H9 (cell line): ENCODE measurements at regions not wholly inside any gene's neighbourhood (a gene's known extent, or its start where the extent isn't known, plus 50 kb on each side); places are given as distances from the start of the nearest gene placed in this dataset.

ENCODE experiments used
- DNase-seq: peaks from one replicate; pipeline ENCODE4 v3.0.0-alpha.2; 2017
- H2AFZ ChIP-seq: one replicate; pipeline ENCODE4 v1.6.1; 2013; ENCODE audit warnings: mild to moderate bottlenecking, low read length, control low read depth, moderate library complexity
- H2AK5ac ChIP-seq: 2 replicates; pipeline ENCODE4 v1.6.1; 2013; ENCODE audit warnings: low read length, control low read depth, mixed read lengths; ENCODE audit not compliant: insufficient read length
- H2BK120ac ChIP-seq: one replicate; pipeline ENCODE4 v1.6.1; 2013; ENCODE audit warnings: low read depth, mild to moderate bottlenecking, low read length, control low read depth, inconsistent platforms; ENCODE audit not compliant: poor library complexity, severe bottlenecking
- H2BK12ac ChIP-seq: 2 replicates; pipeline ENCODE4 v1.6.1; 2013; ENCODE audit warnings: low read length, control low read depth, mixed read lengths, low read depth; ENCODE audit not compliant: insufficient read length
- H2BK15ac ChIP-seq: 2 replicates; pipeline ENCODE4 v1.6.1; 2013; ENCODE audit warnings: low read depth, low read length, control low read depth
- H2BK20ac ChIP-seq: one replicate; pipeline ENCODE4 v1.6.1; 2013; ENCODE audit warnings: low read depth, mild to moderate bottlenecking, low read length, control low read depth, inconsistent platforms; ENCODE audit not compliant: poor library complexity, severe bottlenecking
- H2BK5ac ChIP-seq: 2 replicates; pipeline ENCODE4 v1.6.1; 2013; ENCODE audit warnings: low read length, control low read depth, mixed read lengths; ENCODE audit not compliant: insufficient read length
- H3K14ac ChIP-seq: 2 replicates; pipeline ENCODE4 v1.6.1; 2013; ENCODE audit warnings: low read length, control low read depth; ENCODE audit not compliant: insufficient read depth
- H3K18ac ChIP-seq: 2 replicates; pipeline ENCODE4 v1.6.1; 2013; ENCODE audit warnings: low read depth, mild to moderate bottlenecking, mixed read lengths, low read length, control low read depth; ENCODE audit not compliant: insufficient read length
- H3K23ac ChIP-seq: 2 replicates; pipeline ENCODE4 v1.6.1; 2013; ENCODE audit warnings: low read length, control low read depth, mixed read lengths, low read depth; ENCODE audit not compliant: insufficient read length
- H3K23me2 ChIP-seq: 2 replicates; pipeline ENCODE4 v1.6.1; 2013; ENCODE audit warnings: low read depth, mild to moderate bottlenecking, mixed read lengths, low read length, control low read depth; ENCODE audit not compliant: insufficient read length, poor library complexity, severe bottlenecking
- H3K27ac ChIP-seq: 2 replicates; pipeline ENCODE4 v1.5.1; 2013; ENCODE audit warnings: low read length, control low read depth, mixed read lengths, low read depth; ENCODE audit not compliant: insufficient read length
- H3K27me3 ChIP-seq: 2 replicates; pipeline ENCODE4 v1.6.1; 2013; ENCODE audit warnings: low read length, control low read depth, inconsistent platforms; ENCODE audit not compliant: insufficient read depth
- H3K4ac ChIP-seq: 2 replicates; pipeline ENCODE4 v1.6.1; 2013; ENCODE audit warnings: low read depth, mild to moderate bottlenecking, control low read depth, inconsistent platforms, low read length, moderate library complexity
- H3K4me1 ChIP-seq: 2 replicates; pipeline ENCODE4 v1.6.1; 2013; ENCODE audit warnings: low read length, control low read depth, inconsistent platforms; ENCODE audit not compliant: insufficient read depth
- H3K4me2 ChIP-seq: 2 replicates; pipeline ENCODE4 v1.6.1; 2013; ENCODE audit warnings: low read length, control low read depth, mixed read lengths; ENCODE audit not compliant: insufficient read length, insufficient read depth
- H3K56ac ChIP-seq: 2 replicates; pipeline ENCODE4 v1.6.1; 2013; ENCODE audit warnings: low read depth, mild to moderate bottlenecking, mixed read lengths, low read length, control low read depth; ENCODE audit not compliant: insufficient read length
- H3K79me1 ChIP-seq: 2 replicates; pipeline ENCODE4 v1.6.1; 2013; ENCODE audit warnings: low read depth, mild to moderate bottlenecking, moderate library complexity, low read length, control low read depth, inconsistent platforms; ENCODE audit not compliant: insufficient read depth, poor library complexity, severe bottlenecking
- H3K79me2 ChIP-seq: 2 replicates; pipeline ENCODE4 v1.6.1; 2013; ENCODE audit warnings: low read length, control low read depth, inconsistent platforms; ENCODE audit not compliant: insufficient read depth
- H3K9ac ChIP-seq: 2 replicates; pipeline ENCODE4 v1.6.1; 2013; ENCODE audit warnings: low read length, control low read depth, mixed read lengths; ENCODE audit not compliant: insufficient read length; ENCODE audit errors: extremely low read depth
- H3K9me3 ChIP-seq: one replicate; pipeline ENCODE4 v1.6.1; 2013; ENCODE audit warnings: low read depth, low read length, inconsistent platforms; ENCODE audit not compliant: control insufficient read depth
- H3T11ph ChIP-seq: one replicate; pipeline ENCODE4 v1.6.1; 2013; ENCODE audit warnings: mild to moderate bottlenecking, low read length, control low read depth, inconsistent platforms
- H4K20me1 ChIP-seq: one replicate; pipeline ENCODE4 v1.6.1; 2013; ENCODE audit not compliant: control insufficient read depth, insufficient read length, insufficient read depth
- H4K5ac ChIP-seq: 2 replicates; pipeline ENCODE4 v1.6.1; 2013; ENCODE audit warnings: low read depth, mild to moderate bottlenecking, mixed read lengths, low read length, control low read depth; ENCODE audit not compliant: insufficient read length
- H4K8ac ChIP-seq: replicated peaks from 2 replicates; pipeline ENCODE4 v1.6.1; 2013; ENCODE audit warnings: low read length, control low read depth, mixed read lengths, low read depth; ENCODE audit not compliant: insufficient read length
- H4K91ac ChIP-seq: 2 replicates; pipeline ENCODE4 v1.6.1; 2013; ENCODE audit warnings: low read depth, mild to moderate bottlenecking, moderate library complexity, mixed read lengths, low read length, control low read depth; ENCODE audit not compliant: insufficient read length
- H3K27ac Mint-ChIP-seq, 3 experiments: 2 replicates in 2 of 3; 3 replicates in 1 of 3; pipeline ENCODE4 v1.8.0; 2020 to 2021; ENCODE audit warnings: mixed read lengths in 3 of 3, mild to moderate bottlenecking in 1 of 3, moderate library complexity in 1 of 3
- H3K27me3 Mint-ChIP-seq: 2 replicates; pipeline ENCODE4 v1.8.0; 2021; ENCODE audit warnings: low read depth, mild to moderate bottlenecking, moderate library complexity, mixed read lengths
- H3K36me3 Mint-ChIP-seq, 3 experiments: 2 replicates in 2 of 3; 3 replicates in 1 of 3; pipeline ENCODE4 v1.8.0; 2020 to 2021; ENCODE audit warnings: low read depth in 3 of 3, mixed read lengths in 3 of 3; ENCODE audit not compliant: insufficient read depth in 1 of 3
- H3K4me1 Mint-ChIP-seq, 2 experiments: 2 replicates each; pipeline ENCODE4 v1.8.0; 2020; ENCODE audit warnings: mixed read lengths in 2 of 2
- H3K4me3 Mint-ChIP-seq, 2 experiments: 2 replicates in 1 of 2; 3 replicates in 1 of 2; pipeline ENCODE4 v1.8.0; 2020 to 2021; ENCODE audit warnings: mild to moderate bottlenecking in 2 of 2, mixed read lengths in 2 of 2, moderate library complexity in 1 of 2
- H3K9me3 Mint-ChIP-seq, 2 experiments: 2 replicates in 1 of 2; 3 replicates in 1 of 2; pipeline ENCODE4 v1.8.0; 2020; ENCODE audit warnings: mild to moderate bottlenecking in 2 of 2, mixed read lengths in 2 of 2, moderate library complexity in 1 of 2
- WGBS: extraction: QIAGEN DNeasy Blood & Tissue Kit; methylation state at CpG from one replicate; pipeline ENCODE4 v1.1.7; 2013; ENCODE audit warnings: missing lambda C conversion rate, low lambda C conversion rate, mixed read lengths; ENCODE audit not compliant: insufficient read length; ENCODE audit errors: extremely low coverage; 5-methylcytosine and 5-hydroxymethylcytosine counted together
- TF ChIP-seq, protein P1 (sequence below): fragments of 200-600 bp; sonication (generic); conservative IDR thresholded peaks from 3 replicates; pipeline ENCODE4 v1.8.0; 2021; ENCODE audit warnings: antibody characterized with exemption, mild to moderate bottlenecking

DNA sequence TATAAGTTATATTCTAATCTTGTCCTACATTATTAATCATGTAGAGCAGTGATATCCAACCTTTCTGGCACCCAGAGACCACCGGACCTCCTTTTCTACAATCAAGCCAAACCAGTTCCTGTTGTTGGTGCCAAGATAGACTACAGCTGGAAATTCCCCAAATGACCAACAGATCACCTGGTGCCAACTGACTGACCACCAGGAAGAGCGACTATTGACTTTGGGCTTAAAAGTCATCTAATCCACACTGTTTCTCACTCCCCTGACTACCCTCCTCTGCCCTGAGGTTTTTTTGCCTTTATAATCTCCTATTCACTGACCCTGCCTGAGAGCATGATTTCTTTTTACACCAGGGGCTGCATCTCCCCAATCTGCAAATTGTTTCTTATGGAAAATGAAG, 425.2 kb downstream of the TTLL7 start:
- H3K23me2 ChIP-seq = no peaks in the 10 kb centered on the region
- no peaks in the 10 kb centered on the region for H3K9me3 ChIP-seq
- no peak overlapping the region for H3K4ac ChIP-seq
- no CpG with 5 or more reads among the region's 2 CpGs for WGBS
- DNase-seq = no peak
- H3K9ac ChIP-seq = no peak overlapping the region
- Mint-ChIP-seq H3K4me3 (no peak overlapping the region), H3K9me3 (no peaks in the 10 kb centered on the region), H3K4me1 (peaks cover 17 to 18% of the 10 kb centered on the region in 2 experiments), H3K27me3 (no peaks in the 10 kb centered on the region; the same call in 1 of the 2 replicates), H3K36me3 (no peaks in the 10 kb centered on the region), H3K27ac (peak overlapping the region in 1 of 3 experiments; percentile 30; a peak in 2 of 7 replicates)
- H3K27ac ChIP-seq = no peak overlapping the region
- no peaks in the 10 kb centered on the region for H3K79me2 ChIP-seq
- H3K14ac ChIP-seq = no peak overlapping the region
- no peak overlapping the region for H4K8ac ChIP-seq
- no peak overlapping the region for H3K23ac ChIP-seq
- TF ChIP-seq, protein P1, sequence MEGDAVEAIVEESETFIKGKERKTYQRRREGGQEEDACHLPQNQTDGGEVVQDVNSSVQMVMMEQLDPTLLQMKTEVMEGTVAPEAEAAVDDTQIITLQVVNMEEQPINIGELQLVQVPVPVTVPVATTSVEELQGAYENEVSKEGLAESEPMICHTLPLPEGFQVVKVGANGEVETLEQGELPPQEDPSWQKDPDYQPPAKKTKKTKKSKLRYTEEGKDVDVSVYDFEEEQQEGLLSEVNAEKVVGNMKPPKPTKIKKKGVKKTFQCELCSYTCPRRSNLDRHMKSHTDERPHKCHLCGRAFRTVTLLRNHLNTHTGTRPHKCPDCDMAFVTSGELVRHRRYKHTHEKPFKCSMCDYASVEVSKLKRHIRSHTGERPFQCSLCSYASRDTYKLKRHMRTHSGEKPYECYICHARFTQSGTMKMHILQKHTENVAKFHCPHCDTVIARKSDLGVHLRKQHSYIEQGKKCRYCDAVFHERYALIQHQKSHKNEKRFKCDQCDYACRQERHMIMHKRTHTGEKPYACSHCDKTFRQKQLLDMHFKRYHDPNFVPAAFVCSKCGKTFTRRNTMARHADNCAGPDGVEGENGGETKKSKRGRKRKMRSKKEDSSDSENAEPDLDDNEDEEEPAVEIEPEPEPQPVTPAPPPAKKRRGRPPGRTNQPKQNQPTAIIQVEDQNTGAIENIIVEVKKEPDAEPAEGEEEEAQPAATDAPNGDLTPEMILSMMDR = no peak
- H2BK12ac ChIP-seq = no peak overlapping the region
- no peak overlapping the region for H4K5ac ChIP-seq
- no peak overlapping the region for H3K56ac ChIP-seq
- H4K91ac ChIP-seq = no peak overlapping the region
- H2BK15ac ChIP-seq = no peak overlapping the region
- no peaks in the 10 kb centered on the region for H3K27me3 ChIP-seq
- no peak overlapping the region for H3K18ac ChIP-seq
- H3K79me1 ChIP-seq = no peaks in the 10 kb centered on the region
- no peak overlapping the region for H2BK5ac ChIP-seq
- no peaks in the 10 kb centered on the region for H4K20me1 ChIP-seq
- no peak overlapping the region for H2AK5ac ChIP-seq
- H3K4me2 ChIP-seq = no peak overlapping the region
- H3T11ph ChIP-seq = no peak overlapping the region
- H2BK120ac ChIP-seq = no peak overlapping the region
- H3K4me1 ChIP-seq = peaks cover 8% of the 10 kb centered on the region
- H2BK20ac ChIP-seq = no peak overlapping the region
- H2AFZ ChIP-seq = no peak overlapping the region
